Stimulated activated CD8-positive, alpha-beta memory T cell treated with anti-CD3 and anti-CD28 coated beads, Interleukin-12 subunit alpha, Interleukin-12 subunit beta, amount 100 ng/mL, for 1 hour (primary cell): ENCODE measurements at regions not wholly inside any gene's neighbourhood (a gene's known extent, or its start where the extent isn't known, plus 50 kb on each side); places are given as distances from the start of the nearest gene placed in this dataset.
"Not testable (repeated sequence)": the region's sequence is repeated elsewhere in the genome, so short reads cannot be mapped to it uniquely, and the experiment has no call there.

Source experiments
- DNase-seq: peaks from one replicate; pipeline ENCODE4 v3.0.0-alpha.2; 2020; ENCODE audit warnings: low read depth

DNA sequence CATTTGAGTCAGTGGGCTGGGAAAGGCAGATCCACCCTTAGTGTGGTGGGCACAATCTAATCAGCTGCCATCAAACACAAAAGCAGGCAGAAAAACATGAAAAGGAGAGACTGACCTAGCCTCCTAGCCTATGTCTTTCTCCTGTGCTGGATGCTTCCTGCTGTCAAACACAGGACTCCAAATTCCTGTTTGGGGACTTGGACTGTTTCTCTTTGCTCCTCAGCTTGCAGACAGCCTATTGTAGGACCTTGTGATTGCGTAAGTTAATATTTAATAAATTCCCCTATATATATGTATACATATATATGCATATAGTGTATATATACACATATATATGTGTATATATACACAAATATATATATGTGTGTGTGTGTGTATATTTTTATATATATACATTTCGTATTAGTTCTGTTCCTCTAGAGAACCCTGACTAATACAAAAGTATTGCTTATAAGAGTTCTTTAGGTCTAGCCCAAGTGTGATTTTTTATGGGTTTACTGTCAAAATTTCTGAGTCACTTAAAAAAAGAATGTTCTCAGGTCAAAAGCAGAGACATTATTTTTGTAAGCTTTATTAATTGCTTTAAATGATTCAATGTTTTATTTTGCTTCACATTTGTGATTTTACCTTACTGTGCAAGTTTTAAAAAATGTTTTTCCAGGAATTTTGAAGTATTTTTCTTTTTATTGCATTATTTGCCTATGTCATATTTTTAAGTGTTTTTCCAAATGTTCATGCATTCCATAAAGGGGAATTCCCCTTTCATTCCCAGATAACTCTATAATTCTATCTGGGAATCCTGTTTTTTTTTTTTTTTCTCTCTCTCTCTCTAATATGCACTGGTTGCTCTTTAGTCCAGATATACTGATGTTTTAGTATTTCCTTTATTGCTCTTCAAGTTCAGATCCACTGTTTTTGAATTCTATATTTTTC lies 92.1 kb upstream of the ADAMTS5 start:
- DNase-seq: no peak

DNA sequence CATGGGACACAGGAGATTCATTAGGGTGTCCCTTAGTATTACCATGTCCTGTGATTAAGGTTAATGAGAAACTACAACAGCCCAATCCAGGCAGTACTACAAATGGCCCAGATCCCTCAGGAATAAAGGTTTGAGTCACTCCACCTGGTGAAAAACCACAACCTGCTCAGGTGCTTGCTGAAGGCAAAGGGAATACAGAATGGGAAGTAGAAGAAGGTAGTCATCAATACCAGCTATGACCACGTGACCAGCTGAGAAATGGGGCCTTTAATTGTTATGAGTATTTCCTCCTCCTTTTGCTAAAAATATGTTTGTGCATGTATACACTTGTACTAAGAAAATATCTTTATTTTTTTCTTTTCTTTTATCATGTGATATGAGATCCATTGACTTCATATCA lies 91.1 kb upstream of the ADAMTS5 start:
- no peak for DNase-seq

DNA sequence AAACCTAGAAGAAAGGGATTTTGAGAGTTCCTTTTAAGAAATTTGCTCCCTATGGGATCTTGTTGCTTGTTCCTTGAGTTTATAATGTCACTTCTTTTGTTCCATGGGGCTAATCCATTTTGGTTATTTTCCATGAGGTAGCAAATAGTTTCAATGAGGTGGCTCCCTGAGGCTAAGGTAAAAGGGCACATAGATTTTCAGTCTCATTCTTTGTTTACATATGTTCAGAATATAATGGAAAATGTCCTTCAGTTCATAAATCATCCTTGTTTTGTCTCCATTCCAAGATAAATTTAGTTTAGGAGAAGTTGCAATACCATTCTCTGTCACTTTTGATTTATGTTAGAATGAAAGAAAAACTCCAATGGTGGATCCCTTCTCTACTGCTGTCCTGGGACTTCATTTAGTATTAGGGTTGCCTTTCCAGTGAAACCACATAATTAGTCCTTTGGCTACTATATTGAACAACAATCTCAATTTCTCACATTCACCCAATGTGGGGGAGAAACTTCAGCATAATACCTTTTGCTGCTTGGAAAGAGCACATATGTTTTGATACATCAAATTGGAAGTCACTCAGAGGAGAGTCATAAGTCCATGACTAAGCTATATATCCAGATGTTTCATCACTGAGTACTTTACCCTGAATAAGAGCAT lies 80.9 kb upstream of the ADAMTS5 start:
- no peak for DNase-seq

DNA sequence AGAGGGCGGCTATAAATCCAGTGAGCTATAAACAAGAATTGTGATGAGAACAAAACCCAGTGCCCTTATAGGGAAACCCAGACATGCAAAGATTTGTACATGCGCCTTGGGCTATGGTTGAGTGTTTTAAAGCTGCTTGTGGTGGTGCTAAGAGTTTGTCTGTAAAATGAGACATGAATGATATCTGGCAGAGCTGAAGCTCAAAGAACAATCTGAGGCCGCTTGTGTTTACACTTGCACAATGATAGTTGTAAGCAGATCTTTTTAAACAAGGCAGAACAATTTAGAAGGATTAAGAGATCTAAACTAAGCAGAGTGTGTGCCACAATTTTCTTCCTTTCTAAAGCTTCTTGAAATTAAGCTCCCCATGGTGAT lies 80.4 kb upstream of the ADAMTS5 start:
- no peak for DNase-seq

DNA sequence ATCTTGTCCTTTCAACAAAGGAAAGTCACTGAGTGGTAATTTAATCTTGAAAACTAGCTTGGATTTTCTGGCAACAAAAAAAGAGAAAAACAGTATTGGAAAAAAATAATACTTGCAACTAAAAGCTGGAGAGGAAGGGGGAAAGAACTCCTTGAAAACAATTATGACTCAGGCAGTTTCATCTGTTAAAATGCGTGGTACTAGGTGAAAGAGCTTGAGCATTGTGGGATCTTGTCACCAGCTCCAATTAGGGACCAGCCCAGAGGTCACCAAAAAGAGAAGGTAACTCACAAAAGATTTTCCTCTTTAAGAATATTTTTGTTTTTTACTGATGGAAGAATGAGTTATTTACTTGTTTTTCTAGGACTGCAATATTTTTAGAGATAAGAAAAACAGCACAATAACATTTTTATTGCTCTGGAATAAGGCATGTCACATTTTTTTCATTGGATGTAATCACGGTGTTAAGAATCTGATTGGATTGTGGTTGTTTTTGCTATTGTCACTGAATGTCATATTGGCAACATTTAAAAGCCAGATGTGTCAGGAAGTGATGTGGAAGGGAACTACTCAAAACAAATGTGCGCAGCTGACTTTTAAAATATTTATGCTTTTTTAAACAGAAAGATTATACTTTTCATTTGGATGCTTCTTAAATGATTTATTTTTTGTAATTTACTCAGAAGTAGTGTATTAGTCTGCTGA lies 78.5 kb upstream of the ADAMTS5 start:
- DNase-seq: no peak

DNA sequence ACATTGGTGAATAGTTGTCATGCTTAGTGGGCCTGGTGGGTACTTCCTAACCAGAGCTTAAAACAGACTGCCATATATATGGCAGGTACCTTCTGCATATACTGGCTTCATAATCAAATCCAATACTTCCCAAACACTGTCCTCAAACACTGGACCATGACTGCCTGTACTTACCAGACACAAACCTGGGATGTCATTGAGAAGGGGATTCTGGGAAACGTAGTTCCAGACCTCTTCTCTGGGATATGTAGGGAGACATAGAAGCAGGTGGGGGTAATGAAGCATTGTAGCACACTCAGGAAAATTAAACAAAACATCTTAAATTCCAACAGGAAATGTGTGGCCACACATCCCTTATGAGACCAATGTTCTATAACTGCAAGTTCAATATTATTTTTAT lies 76.5 kb upstream of the ADAMTS5 start:
- DNase-seq: no peak

DNA sequence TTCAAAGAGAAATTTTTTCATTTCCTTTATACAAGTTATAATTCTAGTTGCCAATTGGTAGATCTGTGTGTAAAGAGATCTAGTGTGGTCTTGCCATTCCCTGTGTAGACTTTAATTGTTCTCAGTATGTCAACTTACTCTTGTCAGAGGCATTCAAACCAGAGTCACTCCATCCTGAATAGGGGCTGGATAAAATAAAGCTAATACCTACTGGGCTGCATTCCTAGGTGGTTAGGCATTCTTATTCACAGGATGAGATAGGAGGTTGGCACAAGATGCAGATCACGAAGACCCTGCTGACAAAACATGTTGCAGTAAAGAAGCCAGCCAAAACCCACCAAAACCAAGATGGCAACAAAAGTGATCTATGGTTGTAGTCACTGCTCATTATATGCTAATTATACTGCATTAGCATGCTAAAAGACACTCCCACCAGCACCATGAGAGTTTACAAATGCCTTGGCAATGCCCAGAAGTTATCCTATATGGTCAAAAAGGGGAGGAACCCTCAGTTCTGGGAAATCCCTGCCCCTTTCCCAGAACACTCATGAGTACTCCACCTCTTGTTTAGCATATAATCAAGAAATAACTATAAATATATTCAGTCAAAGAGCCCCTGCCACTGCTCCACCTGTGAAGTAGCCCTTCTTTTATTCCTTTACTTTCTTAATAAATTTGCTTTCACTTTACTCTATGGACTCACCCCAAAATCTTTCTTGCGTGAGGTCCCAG lies 74.0 kb upstream of the ADAMTS5 start:
- DNase-seq: no peak

DNA sequence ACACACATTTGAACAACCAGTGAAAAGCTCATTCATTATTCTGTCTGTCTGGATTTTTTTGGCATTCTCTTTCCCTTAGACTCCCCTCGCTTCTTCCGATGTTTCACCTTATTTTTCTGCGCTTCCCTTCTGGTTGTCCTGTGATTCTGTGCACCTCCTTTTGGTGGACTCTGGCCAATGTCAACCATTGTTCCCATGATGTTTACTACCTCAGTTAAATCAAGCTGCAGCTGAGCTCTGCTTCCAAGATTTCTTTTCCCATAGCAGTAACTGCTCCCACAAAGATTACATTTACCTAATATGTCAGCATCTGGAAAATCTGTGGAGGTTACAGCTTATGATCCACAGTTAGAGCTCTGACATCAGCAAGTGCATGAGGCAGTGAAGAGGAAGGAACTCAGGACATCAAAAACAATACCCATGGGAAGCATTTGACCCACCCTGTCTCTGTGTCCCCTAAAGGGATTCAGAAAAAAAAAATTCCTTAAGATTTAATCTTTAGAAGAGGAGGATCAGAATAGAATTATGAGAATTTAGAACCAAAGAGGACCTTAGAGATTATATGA lies 69.9 kb upstream of the ADAMTS5 start:
- no peak for DNase-seq

DNA sequence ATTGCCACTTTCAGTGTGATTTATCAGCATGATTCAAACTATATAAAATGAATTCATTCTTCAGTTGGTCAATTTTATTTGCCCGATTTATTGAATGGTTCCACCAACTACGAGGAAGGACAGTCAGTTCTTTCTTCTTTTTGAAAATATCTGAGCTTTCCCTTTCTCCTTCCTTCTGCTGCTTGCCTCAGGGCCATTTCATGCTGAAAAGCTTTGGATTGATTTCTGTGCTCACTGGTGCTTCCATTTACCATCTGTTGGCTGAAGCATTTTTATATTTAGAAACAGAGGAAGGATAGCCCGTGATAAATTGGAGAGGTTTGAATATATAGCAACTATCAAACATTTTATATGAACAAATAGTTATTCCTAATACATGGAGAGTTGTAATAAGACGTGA lies 68.9 kb upstream of the ADAMTS5 start:
- no peak for DNase-seq

DNA sequence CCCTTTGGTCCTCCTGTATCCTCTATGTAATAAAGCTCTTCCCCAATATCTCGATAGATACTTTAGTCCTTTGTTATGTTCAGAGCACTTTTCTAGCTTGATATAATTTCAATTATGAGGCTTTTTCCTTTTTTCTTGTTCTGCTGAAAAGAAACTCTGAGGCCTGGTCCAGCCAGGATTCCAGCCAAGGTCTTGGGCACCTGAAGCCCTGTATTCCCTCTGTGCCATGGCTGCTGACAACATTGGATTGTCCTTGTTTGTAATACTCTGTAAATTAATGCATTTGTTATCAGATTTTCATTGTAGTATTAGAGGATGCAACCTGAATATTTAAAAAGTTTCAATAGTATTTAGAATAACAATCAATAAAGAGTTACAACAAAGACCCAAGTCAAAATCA lies 67.9 kb upstream of the ADAMTS5 start:
- DNase-seq: no peak

DNA sequence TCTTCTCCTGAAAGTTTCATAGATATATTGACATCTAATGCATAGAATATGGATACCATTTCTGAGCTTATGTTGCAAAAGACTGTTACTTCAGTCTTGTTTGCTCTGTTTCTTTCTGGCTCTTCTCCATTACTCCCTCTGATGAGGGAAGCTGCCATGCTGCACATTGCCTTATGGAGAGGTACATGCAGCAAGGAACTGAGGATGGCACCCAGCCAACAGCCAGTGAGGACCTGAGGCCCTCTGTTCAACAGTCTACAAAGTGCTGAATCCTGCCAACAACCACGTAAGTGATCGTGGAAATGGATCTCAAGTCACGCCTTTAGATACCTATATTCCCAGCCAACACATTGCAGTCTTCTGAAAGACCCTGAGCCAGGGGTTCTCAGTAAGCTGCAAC lies 66.6 kb upstream of the ADAMTS5 start:
- no peak for DNase-seq

DNA sequence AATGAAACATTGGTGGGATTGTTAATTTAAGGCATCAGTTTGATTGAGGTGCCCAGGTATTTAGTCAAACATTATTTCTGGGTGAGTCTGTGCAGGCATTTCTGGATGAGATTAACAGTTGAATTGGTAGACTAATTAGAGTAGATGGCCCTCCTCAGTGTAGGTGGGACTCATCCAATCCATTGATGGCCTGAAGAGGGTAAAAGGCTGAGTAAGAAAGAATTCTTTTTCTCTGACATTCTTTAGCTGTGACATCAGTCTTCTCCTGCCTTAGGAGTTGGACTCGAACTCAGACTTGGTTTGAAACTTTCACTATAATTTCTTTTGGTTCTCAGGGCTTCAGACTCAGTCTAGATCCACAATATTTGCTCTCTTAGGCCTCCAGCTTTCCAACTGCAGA lies 59.6 kb upstream of the ADAMTS5 start:
- DNase-seq: no peak

DNA sequence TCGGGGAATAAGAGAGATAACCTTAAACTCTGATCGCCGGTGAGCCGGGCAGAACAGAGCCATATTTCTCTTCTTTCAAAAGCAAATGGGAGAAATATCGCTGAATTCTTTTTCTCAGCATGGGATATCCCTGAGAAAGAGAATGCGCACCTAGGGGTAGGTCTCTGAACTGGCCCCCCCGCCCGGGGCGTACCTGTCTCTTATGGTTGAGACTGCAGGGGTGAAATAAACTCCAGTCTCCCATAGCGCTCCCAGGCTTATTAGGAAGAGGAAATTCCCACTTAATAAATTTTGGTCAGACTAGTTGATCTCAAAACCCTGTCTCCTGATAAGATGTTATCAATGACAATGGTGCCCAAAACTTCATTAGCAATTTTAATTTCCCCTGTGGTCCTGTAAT lies 58.8 kb upstream of the ADAMTS5 start:
- not testable (repeated sequence) for DNase-seq

DNA sequence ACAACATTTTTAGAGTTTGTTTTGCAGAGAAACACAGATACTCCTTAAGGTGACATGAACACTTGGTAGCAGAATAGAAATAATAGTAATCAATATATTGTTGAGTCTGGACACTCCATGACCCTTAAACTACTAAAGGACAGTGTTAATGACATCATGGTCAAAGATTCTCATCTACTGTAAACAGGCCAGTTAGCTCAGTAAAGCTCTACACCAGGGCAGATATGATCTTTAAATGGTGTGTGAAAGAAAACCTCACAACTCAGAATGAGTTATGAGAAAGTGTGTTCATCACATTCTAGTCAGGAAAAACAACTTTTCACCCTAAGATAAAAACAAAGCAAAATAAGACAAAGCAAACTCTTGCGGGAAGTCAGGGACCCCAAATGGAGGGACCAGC lies 58.1 kb upstream of the ADAMTS5 start:
- no peak for DNase-seq

DNA sequence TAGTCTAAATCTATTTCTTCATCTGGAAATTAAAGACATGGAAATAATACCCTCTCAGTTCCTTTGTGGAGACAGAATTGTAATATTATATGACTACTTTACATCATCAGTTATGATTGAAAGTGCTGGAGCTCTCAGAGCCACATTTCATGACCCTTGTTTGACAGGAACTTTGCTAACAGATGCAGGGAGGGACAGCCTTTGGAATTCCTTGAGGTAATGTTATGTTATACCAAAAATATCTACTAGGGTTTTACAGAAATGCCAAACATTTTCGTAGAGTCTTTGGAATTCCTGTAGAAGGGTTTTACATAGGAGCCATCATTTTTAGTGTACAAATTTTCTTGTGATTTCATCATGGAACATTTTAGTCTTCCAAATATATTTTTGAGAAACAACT lies 57.4 kb upstream of the ADAMTS5 start:
- no peak for DNase-seq

DNA sequence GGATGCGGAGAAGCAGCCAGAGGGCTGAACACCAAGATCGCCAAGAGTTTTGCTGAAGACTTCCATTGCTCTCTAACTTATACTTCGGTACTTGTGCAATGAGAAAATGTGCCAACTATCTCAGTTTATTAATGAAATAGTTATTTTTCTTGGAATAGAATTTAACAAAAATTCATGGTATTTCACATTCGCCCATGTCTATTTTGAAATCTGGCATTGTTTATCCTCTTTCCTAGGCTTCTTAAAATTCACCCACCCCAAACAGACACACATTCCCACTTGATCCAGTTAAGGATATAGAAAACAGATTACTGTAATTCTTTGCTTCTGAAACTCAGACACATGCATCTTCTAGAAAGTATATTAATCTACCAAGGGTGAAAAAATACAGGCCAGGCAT lies 56.3 kb upstream of the ADAMTS5 start:
- no peak for DNase-seq

DNA sequence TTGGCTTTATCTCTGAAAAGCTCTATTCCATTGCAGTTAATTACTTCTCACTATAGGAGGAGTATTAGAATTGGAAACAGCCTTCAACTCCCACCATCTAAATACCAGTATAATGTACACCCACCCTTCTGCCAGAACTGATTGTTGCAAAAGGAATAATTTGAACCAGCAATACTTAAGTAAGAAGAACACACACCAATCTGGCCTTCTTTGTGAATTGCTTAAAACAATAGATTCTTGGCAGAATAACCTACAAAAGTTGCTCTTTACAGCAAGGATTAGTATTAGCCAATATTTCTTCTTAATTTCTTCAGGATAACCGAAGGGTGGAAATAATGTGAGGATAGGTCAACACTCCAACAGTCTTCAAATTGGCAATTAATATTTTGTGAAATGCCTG lies 54.9 kb upstream of the ADAMTS5 start:
- DNase-seq: no peak

DNA sequence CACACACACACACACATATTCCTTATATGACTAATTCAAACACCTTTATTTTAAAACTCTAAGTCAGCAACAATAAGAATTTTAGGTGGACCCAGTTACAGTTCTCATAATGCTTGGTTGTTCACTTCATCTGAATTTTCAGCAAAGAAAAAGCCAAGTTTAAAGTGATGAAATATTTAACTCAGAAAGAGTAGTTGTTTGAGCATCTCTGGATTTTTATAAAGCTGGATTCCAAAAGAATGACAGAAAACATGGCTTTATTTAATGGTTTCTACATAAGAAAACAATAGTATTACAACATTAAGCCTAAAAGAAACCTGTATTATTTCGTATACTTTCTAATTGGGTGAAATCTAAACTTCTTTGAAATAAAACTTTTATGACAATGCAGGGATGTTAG lies 54.2 kb upstream of the ADAMTS5 start:
- no peak for DNase-seq

DNA sequence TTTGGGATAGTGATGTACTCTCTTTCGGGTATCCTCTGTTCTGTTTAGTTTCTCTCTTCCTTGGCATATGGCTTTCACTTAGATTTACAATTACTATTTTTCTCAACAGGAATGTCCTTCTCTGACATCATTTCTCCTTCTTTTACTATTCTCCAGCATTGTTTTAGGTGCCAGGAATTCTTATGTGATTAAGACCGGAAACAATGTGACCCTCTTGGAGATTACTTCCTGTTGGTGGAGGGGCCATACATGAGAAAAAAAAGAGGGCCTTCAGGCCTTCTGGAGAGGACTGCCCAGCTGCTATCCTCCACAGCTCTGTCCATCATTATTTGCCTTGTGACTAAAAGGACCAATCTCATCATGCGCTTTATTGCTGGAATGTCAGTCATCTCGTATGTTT lies 50.4 kb upstream of the ADAMTS5 start:
- no peak for DNase-seq
